ENCODE measurements at regions not wholly inside any gene's neighbourhood (a gene's known extent, or its start where the extent isn't known, plus 50 kb on each side); places are given as distances from the start of the nearest gene placed in this dataset.

GRCh38 chr1:36737767-36738166 lies 255.1 kb upstream of the CSF3R start:
- Histone ChIP-seq H3K4me3 (ENCODE audit: low read length) (no peak overlapping the region), H3K4me2 (ENCODE audit: low read length) (no peak overlapping the region)

GRCh38 chr1:36737038-36737555 lies 254.4 kb upstream of the CSF3R start:
- peak overlapping the region; percentile 57 for H3K18ac ChIP-seq (ENCODE audit: low read length)
- no peaks in the 10 kb centered on the region for H3K36me3 ChIP-seq (ENCODE audit: control insufficient read depth, insufficient read depth, low read length)
- H3K27ac ChIP-seq (ENCODE audit: low read depth, low read length) = peak overlapping the region; percentile 46
- peak overlapping the region; percentile 66 for H2AK5ac ChIP-seq (ENCODE audit: low read length)
- no peak overlapping the region for H4K8ac ChIP-seq (ENCODE audit: low read depth, low read length)
- peak overlapping the region; percentile 17 for H3K56ac ChIP-seq (ENCODE audit: low read length)
- H3K4me1 ChIP-seq (ENCODE audit: control insufficient read depth, low read depth, low read length) = peaks cover 33% of the 10 kb centered on the region
- peak overlapping the region; percentile 29 for H4K5ac ChIP-seq (ENCODE audit: low read length)
- H3K9ac ChIP-seq (ENCODE audit: low read length) = no peak overlapping the region
- peak overlapping the region; percentile 39 for H2BK120ac ChIP-seq (ENCODE audit: low read depth, low read length)
- peak overlapping the region; percentile 5 for H3K4me2 ChIP-seq (ENCODE audit: low read length)
- H3K4me3 ChIP-seq (ENCODE audit: low read length) = no peak overlapping the region
- no peak overlapping the region for H3K4ac ChIP-seq (ENCODE audit: low read depth, low read length)
- WGBS (ENCODE audit: extremely low coverage, insufficient coverage, low lambda C conversion rate) = no CpG with 5 or more reads among the region's 5 CpGs
- H3K79me2 ChIP-seq (ENCODE audit: control insufficient read depth, insufficient read depth, low read length) = no peaks in the 10 kb centered on the region
- H2BK15ac ChIP-seq (replicated peaks; ENCODE audit: low read depth) = no peak overlapping the region
- peak overlapping the region; percentile 37 for H2BK5ac ChIP-seq (ENCODE audit: low read length)
- DNase-seq = no peak
- no peaks in the 10 kb centered on the region for H3K27me3 ChIP-seq (ENCODE audit: insufficient read depth, low read length, poor library complexity)
- no peaks in the 10 kb centered on the region for H3K79me1 ChIP-seq (ENCODE audit: low read length)
- H3K23ac ChIP-seq (ENCODE audit: low read length) = no peak overlapping the region

More at GRCh38 chr1:36737767-36738166, 255.1 kb upstream of the CSF3R start:
- H3K4ac ChIP-seq (ENCODE audit: low read depth, low read length) = no peak overlapping the region
- no peak overlapping the region for H3K23ac ChIP-seq (ENCODE audit: low read length)
- no peak overlapping the region for H3K9ac ChIP-seq (ENCODE audit: low read length)
- WGBS (ENCODE audit: extremely low coverage, insufficient coverage, low lambda C conversion rate) = no CpG with 5 or more reads among the region's 11 CpGs
- no peak overlapping the region for H4K5ac ChIP-seq (ENCODE audit: low read length)
- H2AK5ac ChIP-seq (ENCODE audit: low read length) = no peak overlapping the region
- H3K79me1 ChIP-seq (ENCODE audit: low read length) = no peaks in the 10 kb centered on the region
- no peaks in the 10 kb centered on the region for H3K27me3 ChIP-seq (ENCODE audit: insufficient read depth, low read length, poor library complexity)
- H2BK15ac ChIP-seq (replicated peaks; ENCODE audit: low read depth) = no peak overlapping the region
- no peaks in the 10 kb centered on the region for H3K36me3 ChIP-seq (ENCODE audit: control insufficient read depth, insufficient read depth, low read length)
- H3K79me2 ChIP-seq (ENCODE audit: control insufficient read depth, insufficient read depth, low read length) = no peaks in the 10 kb centered on the region
- H3K4me1 ChIP-seq (ENCODE audit: control insufficient read depth, low read depth, low read length) = peaks cover 31% of the 10 kb centered on the region
- H2BK5ac ChIP-seq (ENCODE audit: low read length) = no peak overlapping the region
- peak overlapping the region; percentile 46 for H3K18ac ChIP-seq (ENCODE audit: low read length)
- no peak overlapping the region for H2BK120ac ChIP-seq (ENCODE audit: low read depth, low read length)
- H3K56ac ChIP-seq (ENCODE audit: low read length) = no peak overlapping the region
- peak; percentile 21 for DNase-seq
- H4K8ac ChIP-seq (ENCODE audit: low read depth, low read length) = no peak overlapping the region
- H3K27ac ChIP-seq (ENCODE audit: low read depth, low read length) = no peak overlapping the region

DNA sequence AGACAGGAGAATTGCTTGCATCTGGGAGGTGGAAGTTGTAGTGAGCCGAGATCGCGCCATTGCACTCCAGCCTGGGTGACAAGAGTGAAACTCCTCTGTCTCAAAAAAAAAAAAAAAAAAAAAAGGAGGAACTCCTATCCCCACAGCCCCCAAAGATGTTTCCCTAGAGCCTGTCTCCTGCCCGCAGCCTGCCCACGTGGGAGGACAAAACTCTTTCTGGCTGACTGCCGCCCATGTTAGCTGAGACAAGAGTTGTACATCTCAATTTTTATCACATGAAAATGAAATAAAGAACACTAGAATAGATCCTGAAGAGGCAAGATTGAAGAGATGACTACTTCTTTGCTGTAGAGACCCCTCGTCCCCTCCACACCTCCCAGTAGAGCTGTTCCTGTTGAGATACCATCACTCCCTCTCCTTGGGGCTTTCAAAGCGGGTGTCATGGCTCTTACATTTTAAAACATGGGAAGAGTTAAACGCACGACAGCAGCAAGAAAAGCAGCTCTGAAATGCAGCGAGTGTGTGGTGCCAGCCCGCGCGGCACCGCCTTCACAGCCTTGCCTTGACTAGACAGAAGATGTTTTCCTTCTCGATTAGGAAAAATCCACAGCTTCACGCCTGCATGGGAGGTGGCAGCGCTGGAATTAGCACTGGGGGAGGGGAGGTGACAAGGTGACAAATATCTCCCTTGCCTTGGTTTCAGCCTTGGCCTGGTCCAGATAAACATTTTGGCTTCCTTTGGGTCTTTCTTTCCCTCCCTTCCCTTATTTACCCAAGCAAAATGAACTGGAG lies 253.4 kb upstream of the CSF3R start:
- Histone ChIP-seq H2AK5ac (ENCODE audit: low read length) (peak overlapping the region; percentile 52), H3K56ac (ENCODE audit: low read length) (peak overlapping the region; percentile 69), H3K9ac (ENCODE audit: low read length) (peak overlapping the region; percentile 23), H3K4ac (ENCODE audit: low read depth, low read length) (no peak overlapping the region), H3K18ac (ENCODE audit: low read length) (peak overlapping the region; percentile 62), H3K4me2 (ENCODE audit: low read length) (peak overlapping the region; percentile 13), H3K27ac (ENCODE audit: low read depth, low read length) (peak overlapping the region; percentile 46), H3K27me3 (ENCODE audit: insufficient read depth, low read length, poor library complexity) (no peaks in the 10 kb centered on the region), H3K23ac (ENCODE audit: low read length) (no peak overlapping the region), H3K79me1 (ENCODE audit: low read length) (no peaks in the 10 kb centered on the region), H3K79me2 (ENCODE audit: control insufficient read depth, insufficient read depth, low read length) (no peaks in the 10 kb centered on the region), H3K4me1 (ENCODE audit: control insufficient read depth, low read depth, low read length) (peaks cover 41% of the 10 kb centered on the region), H4K8ac (ENCODE audit: low read depth, low read length) (no peak overlapping the region), H2BK15ac (replicated peaks; ENCODE audit: low read depth) (no peak overlapping the region), H2BK5ac (ENCODE audit: low read length) (peak overlapping the region; percentile 90), H4K5ac (ENCODE audit: low read length) (peak overlapping the region; percentile 30), H2BK120ac (ENCODE audit: low read depth, low read length) (no peak overlapping the region), H3K36me3 (ENCODE audit: control insufficient read depth, insufficient read depth, low read length) (no peaks in the 10 kb centered on the region), H3K4me3 (ENCODE audit: low read length) (no peak overlapping the region)
- peak; percentile 88 for DNase-seq
- WGBS (ENCODE audit: extremely low coverage, insufficient coverage, low lambda C conversion rate) = no CpG with 5 or more reads among the region's 18 CpGs

DNA sequence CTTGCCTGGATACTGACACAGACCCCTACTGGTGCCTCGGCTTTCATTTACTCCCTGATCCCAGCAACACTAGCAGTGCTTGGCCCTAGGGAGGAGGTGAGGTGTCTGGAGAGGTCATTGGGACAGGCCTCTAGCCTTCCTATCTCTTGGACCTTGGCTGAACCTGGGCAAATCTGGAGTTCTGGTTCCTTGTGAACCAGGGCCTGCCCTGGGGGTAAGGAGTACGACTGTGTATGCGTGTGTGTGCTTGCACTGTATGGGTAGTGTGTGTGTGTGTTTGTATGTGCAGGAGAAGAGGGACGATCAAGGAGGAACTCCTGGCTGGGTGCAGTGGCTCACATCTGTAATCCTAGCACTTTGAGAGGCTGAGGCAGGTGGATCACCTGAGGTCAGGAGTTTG lies 252.7 kb upstream of the CSF3R start:
- no peak for DNase-seq
- no CpG with 5 or more reads among the region's 4 CpGs for WGBS (ENCODE audit: extremely low coverage, insufficient coverage, low lambda C conversion rate)

GRCh38 chr1:36734356-36734755 lies 251.6 kb upstream of the CSF3R start:
- DNase-seq = no peak
- Histone ChIP-seq H3K36me3 (ENCODE audit: control insufficient read depth, insufficient read depth, low read length) (no peaks in the 10 kb centered on the region), H3K18ac (ENCODE audit: low read length) (no peak overlapping the region)

More for the DNA sequence above, 252.7 kb upstream of the CSF3R start:
- Histone ChIP-seq H3K4ac (ENCODE audit: low read depth, low read length) (no peak overlapping the region), H4K8ac (ENCODE audit: low read depth, low read length) (no peak overlapping the region), H3K36me3 (ENCODE audit: control insufficient read depth, insufficient read depth, low read length) (no peaks in the 10 kb centered on the region), H2BK15ac (replicated peaks; ENCODE audit: low read depth) (no peak overlapping the region), H3K4me2 (ENCODE audit: low read length) (no peak overlapping the region), H3K79me2 (ENCODE audit: control insufficient read depth, insufficient read depth, low read length) (no peaks in the 10 kb centered on the region), H4K5ac (ENCODE audit: low read length) (no peak overlapping the region), H3K56ac (ENCODE audit: low read length) (peak overlapping the region; percentile 71), H3K9ac (ENCODE audit: low read length) (no peak overlapping the region), H3K4me3 (ENCODE audit: low read length) (no peak overlapping the region), H2AK5ac (ENCODE audit: low read length) (peak overlapping the region; percentile 55), H3K18ac (ENCODE audit: low read length) (no peak overlapping the region), H2BK120ac (ENCODE audit: low read depth, low read length) (peak overlapping the region; percentile 4), H3K79me1 (ENCODE audit: low read length) (no peaks in the 10 kb centered on the region), H3K4me1 (ENCODE audit: control insufficient read depth, low read depth, low read length) (peaks cover 45% of the 10 kb centered on the region), H3K23ac (ENCODE audit: low read length) (no peak overlapping the region), H2BK5ac (ENCODE audit: low read length) (peak overlapping the region; percentile 84), H3K27ac (ENCODE audit: low read depth, low read length) (no peak overlapping the region), H3K27me3 (ENCODE audit: insufficient read depth, low read length, poor library complexity) (no peaks in the 10 kb centered on the region)

More at GRCh38 chr1:36734356-36734755, 251.6 kb upstream of the CSF3R start:
- Histone ChIP-seq H3K4me1 (ENCODE audit: control insufficient read depth, low read depth, low read length) (peaks cover 45% of the 10 kb centered on the region), H3K4me3 (ENCODE audit: low read length) (no peak overlapping the region), H3K56ac (ENCODE audit: low read length) (no peak overlapping the region), H3K4ac (ENCODE audit: low read depth, low read length) (no peak overlapping the region), H3K79me1 (ENCODE audit: low read length) (no peaks in the 10 kb centered on the region), H4K8ac (ENCODE audit: low read depth, low read length) (no peak overlapping the region), H2BK120ac (ENCODE audit: low read depth, low read length) (no peak overlapping the region), H3K4me2 (ENCODE audit: low read length) (no peak overlapping the region), H3K27ac (ENCODE audit: low read depth, low read length) (no peak overlapping the region), H2BK15ac (replicated peaks; ENCODE audit: low read depth) (no peak overlapping the region), H3K9ac (ENCODE audit: low read length) (no peak overlapping the region), H2AK5ac (ENCODE audit: low read length) (peak overlapping the region; percentile 55), H3K23ac (ENCODE audit: low read length) (no peak overlapping the region), H2BK5ac (ENCODE audit: low read length) (peak overlapping the region; percentile 51), H3K27me3 (ENCODE audit: insufficient read depth, low read length, poor library complexity) (no peaks in the 10 kb centered on the region), H3K79me2 (ENCODE audit: control insufficient read depth, insufficient read depth, low read length) (no peaks in the 10 kb centered on the region), H4K5ac (ENCODE audit: low read length) (no peak overlapping the region)
- WGBS (ENCODE audit: extremely low coverage, insufficient coverage, low lambda C conversion rate) = no CpG with 5 or more reads among the region's 2 CpGs
